Mucosa of rectum (tissue), 2 donors: ENCODE measurements at regions not wholly inside any gene's neighbourhood (a gene's known extent, or its start where the extent isn't known, plus 50 kb on each side); places are given as distances from the start of the nearest gene placed in this dataset.

Experiments used
- H3K27ac ChIP-seq, 2 donors: one replicate each; pipeline ENCODE4 v1.7.0; 2013; ENCODE audit warnings: inconsistent platforms in 2 of 2, low read depth in 2 of 2, low read length in 2 of 2
- H3K27me3 ChIP-seq, 2 donors: one replicate each; pipeline ENCODE4 v1.7.0; 2013; ENCODE audit warnings: low read length in 2 of 2; ENCODE audit not compliant: control insufficient read depth in 2 of 2, insufficient read depth in 2 of 2
- H3K36me3 ChIP-seq, 2 donors: one replicate each; pipeline ENCODE4 v1.7.0; 2013; ENCODE audit warnings: low read length in 2 of 2; ENCODE audit not compliant: control insufficient read depth in 2 of 2, insufficient read depth in 2 of 2
- H3K4me1 ChIP-seq, 2 donors: one replicate each; pipeline ENCODE4 v1.7.0; 2013; ENCODE audit warnings: low read length in 2 of 2, mild to moderate bottlenecking in 1 of 2; ENCODE audit not compliant: control insufficient read depth in 2 of 2, insufficient read depth in 2 of 2
- H3K4me3 ChIP-seq, 2 donors: one replicate each; pipeline ENCODE4 v1.7.0; 2013; ENCODE audit warnings: low read length in 2 of 2
- H3K9ac ChIP-seq, 2 donors: one replicate each; pipeline ENCODE4 v1.7.0; 2013; ENCODE audit warnings: low read length in 2 of 2, low read depth in 1 of 2, mild to moderate bottlenecking in 1 of 2
- H3K9me3 ChIP-seq, 2 donors: one replicate each; pipeline ENCODE4 v1.7.0; 2013; ENCODE audit warnings: low read length in 2 of 2; ENCODE audit not compliant: control insufficient read depth in 2 of 2
- donor health status: healthy.
- donor health status: Normal muscosa, but diverticular disease.

GRCh38 chr6:113493991-113494390 lies 363.2 kb upstream of the MARCKS start:
- H3K4me1 ChIP-seq: no peaks in the 10 kb centered on the region
- no peaks in the 10 kb centered on the region for H3K9me3 ChIP-seq
- no peaks in the 10 kb centered on the region for H3K27me3 ChIP-seq
- H3K9ac ChIP-seq: no peak overlapping the region
- no peaks in the 10 kb centered on the region for H3K36me3 ChIP-seq
- H3K4me3 ChIP-seq: no peak overlapping the region
- H3K27ac ChIP-seq: no peak overlapping the region

- Histone ChIP-seq H3K27me3 (no peaks in the 10 kb centered on the region), H3K27ac (no peak overlapping the region), H3K36me3 (no peaks in the 10 kb centered on the region), H3K9me3 (no peaks in the 10 kb centered on the region), H3K9ac (no peak overlapping the region), H3K4me3 (no peak overlapping the region), H3K4me1 (no peaks in the 10 kb centered on the region)
Observed at GRCh38 chr6:113495521-113495920, 361.6 kb upstream of the MARCKS start.

- no peak overlapping the region for H3K9ac ChIP-seq
- H3K27me3 ChIP-seq: no peaks in the 10 kb centered on the region
- no peaks in the 10 kb centered on the region for H3K36me3 ChIP-seq
- no peaks in the 10 kb centered on the region for H3K4me1 ChIP-seq
- no peak overlapping the region for H3K27ac ChIP-seq
- H3K9me3 ChIP-seq: no peaks in the 10 kb centered on the region
- no peak overlapping the region for H3K4me3 ChIP-seq
Observed at GRCh38 chr6:113496166-113496565, 361.0 kb upstream of the MARCKS start.

- H3K9me3 ChIP-seq: no peaks in the 10 kb centered on the region
- no peaks in the 10 kb centered on the region for H3K36me3 ChIP-seq
- H3K4me1 ChIP-seq: no peaks in the 10 kb centered on the region
- no peak overlapping the region for H3K9ac ChIP-seq
- H3K27me3 ChIP-seq: no peaks in the 10 kb centered on the region
- H3K27ac ChIP-seq: no peak overlapping the region
- no peak overlapping the region for H3K4me3 ChIP-seq
Observed at GRCh38 chr6:113500221-113500620, 356.9 kb upstream of the MARCKS start.

- H3K36me3 ChIP-seq: no peaks in the 10 kb centered on the region
Observed at GRCh38 chr6:113505084-113505699, 352.0 kb upstream of the MARCKS start.

GRCh38 chr6:113508249-113508648 lies 348.9 kb upstream of the MARCKS start:
- Histone ChIP-seq H3K9ac (no peak overlapping the region), H3K36me3 (no peaks in the 10 kb centered on the region), H3K4me3 (no peak overlapping the region), H3K27ac (no peak overlapping the region), H3K4me1 (no peaks in the 10 kb centered on the region), H3K9me3 (no peaks in the 10 kb centered on the region), H3K27me3 (no peaks in the 10 kb centered on the region)

More at GRCh38 chr6:113505084-113505699, 352.0 kb upstream of the MARCKS start:
- Histone ChIP-seq H3K9me3 (no peaks in the 10 kb centered on the region), H3K9ac (no peak overlapping the region), H3K27ac (no peak overlapping the region), H3K27me3 (no peaks in the 10 kb centered on the region), H3K4me3 (no peak overlapping the region), H3K4me1 (no peaks in the 10 kb centered on the region)

GRCh38 chr6:113511100-113511499 lies 346.0 kb upstream of the MARCKS start:
- Histone ChIP-seq H3K27me3 (no peaks in the 10 kb centered on the region), H3K27ac (no peak overlapping the region), H3K4me3 (no peak overlapping the region), H3K36me3 (no peaks in the 10 kb centered on the region), H3K9ac (no peak overlapping the region), H3K9me3 (no peaks in the 10 kb centered on the region), H3K4me1 (no peaks in the 10 kb centered on the region)

- Histone ChIP-seq H3K9ac (no peak overlapping the region), H3K9me3 (no peaks in the 10 kb centered on the region), H3K36me3 (no peaks in the 10 kb centered on the region), H3K4me1 (no peaks in the 10 kb centered on the region), H3K27ac (no peak overlapping the region), H3K27me3 (no peaks in the 10 kb centered on the region), H3K4me3 (no peak overlapping the region)
Observed at GRCh38 chr6:113512576-113512975, 344.6 kb upstream of the MARCKS start.

GRCh38 chr6:113513086-113513485 lies 344.1 kb upstream of the MARCKS start:
- Histone ChIP-seq H3K27me3 (no peaks in the 10 kb centered on the region), H3K4me3 (no peak overlapping the region), H3K27ac (no peak overlapping the region), H3K4me1 (no peaks in the 10 kb centered on the region), H3K9me3 (no peaks in the 10 kb centered on the region), H3K36me3 (no peaks in the 10 kb centered on the region), H3K9ac (no peak overlapping the region)

- Histone ChIP-seq H3K27me3 (no peaks in the 10 kb centered on the region), H3K9ac (no peak overlapping the region), H3K4me3 (no peak overlapping the region), H3K4me1 (no peaks in the 10 kb centered on the region), H3K9me3 (no peaks in the 10 kb centered on the region), H3K27ac (no peak overlapping the region), H3K36me3 (no peaks in the 10 kb centered on the region)
Observed at GRCh38 chr6:113522376-113522775, 334.8 kb upstream of the MARCKS start.

- H3K9me3 ChIP-seq: no peaks in the 10 kb centered on the region
Observed at GRCh38 chr6:113524826-113525225, 332.3 kb upstream of the MARCKS start.

More at GRCh38 chr6:113524826-113525225, 332.3 kb upstream of the MARCKS start:
- no peak overlapping the region for H3K4me3 ChIP-seq
- no peaks in the 10 kb centered on the region for H3K36me3 ChIP-seq
- H3K9ac ChIP-seq: no peak overlapping the region
- no peak overlapping the region for H3K27ac ChIP-seq
- H3K27me3 ChIP-seq: no peaks in the 10 kb centered on the region
- no peaks in the 10 kb centered on the region for H3K4me1 ChIP-seq
